Liver (tissue), 3 donors: ENCODE measurements at regions not wholly inside any gene's neighbourhood (a gene's known extent, or its start where the extent isn't known, plus 50 kb on each side); places are given as distances from the start of the nearest gene placed in this dataset.

Experiments used
- ATF3 ChIP-seq: IDR thresholded peaks from 2 replicates; pipeline ENCODE4 v1.6.1; 2016; ENCODE audit warnings: antibody characterized with exemption
- EGR1 ChIP-seq, 2 donors: IDR thresholded peaks; 2 replicates each; pipeline ENCODE4 v1.6.1; 2016 to 2018; ENCODE audit warnings: antibody characterized with exemption in 2 of 2, low read depth in 2 of 2
- FOXA2 ChIP-seq: IDR thresholded peaks from 2 replicates; pipeline ENCODE4 v1.6.1; 2016; ENCODE audit warnings: antibody characterized with exemption
- GABPA ChIP-seq, 2 donors: IDR thresholded peaks in 1 of 2; conservative IDR thresholded peaks in 1 of 2; 2 replicates each; pipeline ENCODE4 v1.6.1; 2016; ENCODE audit warnings: antibody characterized with exemption in 2 of 2, mild to moderate bottlenecking in 1 of 2, moderate library complexity in 1 of 2
- JUND ChIP-seq, 2 donors: IDR thresholded peaks; 2 replicates each; pipeline ENCODE4 v1.6.1; 2016; ENCODE audit warnings: antibody characterized with exemption in 2 of 2
- MAX ChIP-seq: IDR thresholded peaks from 2 replicates; pipeline ENCODE4 v1.6.1; 2016; ENCODE audit warnings: antibody characterized with exemption
- NR2F2 ChIP-seq: IDR thresholded peaks from 2 replicates; pipeline ENCODE4 v1.6.1; 2016; ENCODE audit warnings: antibody characterized with exemption
- SP1 ChIP-seq: IDR thresholded peaks from 2 replicates; pipeline ENCODE4 v1.6.1; 2018; ENCODE audit warnings: antibody characterized with exemption, mild to moderate bottlenecking
- TAF1 ChIP-seq: conservative IDR thresholded peaks from 2 replicates; pipeline ENCODE4 v1.6.1; 2016; ENCODE audit warnings: antibody characterized with exemption, mild to moderate bottlenecking
- TF ChIP-seq, protein P1 (sequence below): fragments of 150-350 bp; IDR thresholded peaks from 2 replicates; pipeline ENCODE4 v1.5.1; 2017; ENCODE audit warnings: improper control_type of control experiment, low read depth, low read length; ENCODE audit not compliant: missing input control
- TF ChIP-seq, protein P2 (sequence below): IDR thresholded peaks from 2 replicates; pipeline ENCODE4 v1.6.1; 2016; ENCODE audit warnings: antibody characterized with exemption, mild to moderate bottlenecking
- donor health status: healthy.
- donor health status: healthy.

- TF ChIP-seq JUND (IDR thresholded peaks at IDR 0.05) (no peak), SP1 (no peak), NR2F2 (no peak), MAX (no peak), EGR1 (IDR thresholded peaks at IDR 0.05; ENCODE audit: low read depth in 2 of 2) (no peak), GABPA (IDR thresholded peaks at IDR 0.05 in 1 of 2, conservative IDR thresholded peaks at IDR 0.05 in 1 of 2) (no peak), TAF1 (no peak), FOXA2 (no peak), ATF3 (no peak)
- TF ChIP-seq, protein P1, sequence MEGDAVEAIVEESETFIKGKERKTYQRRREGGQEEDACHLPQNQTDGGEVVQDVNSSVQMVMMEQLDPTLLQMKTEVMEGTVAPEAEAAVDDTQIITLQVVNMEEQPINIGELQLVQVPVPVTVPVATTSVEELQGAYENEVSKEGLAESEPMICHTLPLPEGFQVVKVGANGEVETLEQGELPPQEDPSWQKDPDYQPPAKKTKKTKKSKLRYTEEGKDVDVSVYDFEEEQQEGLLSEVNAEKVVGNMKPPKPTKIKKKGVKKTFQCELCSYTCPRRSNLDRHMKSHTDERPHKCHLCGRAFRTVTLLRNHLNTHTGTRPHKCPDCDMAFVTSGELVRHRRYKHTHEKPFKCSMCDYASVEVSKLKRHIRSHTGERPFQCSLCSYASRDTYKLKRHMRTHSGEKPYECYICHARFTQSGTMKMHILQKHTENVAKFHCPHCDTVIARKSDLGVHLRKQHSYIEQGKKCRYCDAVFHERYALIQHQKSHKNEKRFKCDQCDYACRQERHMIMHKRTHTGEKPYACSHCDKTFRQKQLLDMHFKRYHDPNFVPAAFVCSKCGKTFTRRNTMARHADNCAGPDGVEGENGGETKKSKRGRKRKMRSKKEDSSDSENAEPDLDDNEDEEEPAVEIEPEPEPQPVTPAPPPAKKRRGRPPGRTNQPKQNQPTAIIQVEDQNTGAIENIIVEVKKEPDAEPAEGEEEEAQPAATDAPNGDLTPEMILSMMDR, result no peak
- TF ChIP-seq, protein P2, sequence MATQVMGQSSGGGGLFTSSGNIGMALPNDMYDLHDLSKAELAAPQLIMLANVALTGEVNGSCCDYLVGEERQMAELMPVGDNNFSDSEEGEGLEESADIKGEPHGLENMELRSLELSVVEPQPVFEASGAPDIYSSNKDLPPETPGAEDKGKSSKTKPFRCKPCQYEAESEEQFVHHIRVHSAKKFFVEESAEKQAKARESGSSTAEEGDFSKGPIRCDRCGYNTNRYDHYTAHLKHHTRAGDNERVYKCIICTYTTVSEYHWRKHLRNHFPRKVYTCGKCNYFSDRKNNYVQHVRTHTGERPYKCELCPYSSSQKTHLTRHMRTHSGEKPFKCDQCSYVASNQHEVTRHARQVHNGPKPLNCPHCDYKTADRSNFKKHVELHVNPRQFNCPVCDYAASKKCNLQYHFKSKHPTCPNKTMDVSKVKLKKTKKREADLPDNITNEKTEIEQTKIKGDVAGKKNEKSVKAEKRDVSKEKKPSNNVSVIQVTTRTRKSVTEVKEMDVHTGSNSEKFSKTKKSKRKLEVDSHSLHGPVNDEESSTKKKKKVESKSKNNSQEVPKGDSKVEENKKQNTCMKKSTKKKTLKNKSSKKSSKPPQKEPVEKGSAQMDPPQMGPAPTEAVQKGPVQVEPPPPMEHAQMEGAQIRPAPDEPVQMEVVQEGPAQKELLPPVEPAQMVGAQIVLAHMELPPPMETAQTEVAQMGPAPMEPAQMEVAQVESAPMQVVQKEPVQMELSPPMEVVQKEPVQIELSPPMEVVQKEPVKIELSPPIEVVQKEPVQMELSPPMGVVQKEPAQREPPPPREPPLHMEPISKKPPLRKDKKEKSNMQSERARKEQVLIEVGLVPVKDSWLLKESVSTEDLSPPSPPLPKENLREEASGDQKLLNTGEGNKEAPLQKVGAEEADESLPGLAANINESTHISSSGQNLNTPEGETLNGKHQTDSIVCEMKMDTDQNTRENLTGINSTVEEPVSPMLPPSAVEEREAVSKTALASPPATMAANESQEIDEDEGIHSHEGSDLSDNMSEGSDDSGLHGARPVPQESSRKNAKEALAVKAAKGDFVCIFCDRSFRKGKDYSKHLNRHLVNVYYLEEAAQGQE, result no peak
Measured at GRCh38 chr18:42544901-42545300, 570.6 kb downstream of the RIT2 start.
